Stomach (tissue), 8 donors: ENCODE measurements at regions not wholly inside any gene's neighbourhood (a gene's known extent, or its start where the extent isn't known, plus 50 kb on each side); places are given as distances from the start of the nearest gene placed in this dataset.

Experiments used
- DNase-seq, 2 donors: peaks; one replicate each; pipeline versions ENCODE4 v3.0.0 to v3.0.0-alpha.2; 2013 to 2019
- H3K27ac ChIP-seq, 5 donors: fragments of 200-600 bp in 4 of 5; sonication (generic) in 4 of 5; one replicate each; pipeline ENCODE4 v1.5.1; 2013 to 2019; ENCODE audit warnings: mild to moderate bottlenecking in 1 of 5, moderate library complexity in 1 of 5
- H3K27me3 ChIP-seq, 3 donors: fragments of 200-600 bp; sonication (generic); one replicate each; pipeline ENCODE4 v1.5.1; 2017 to 2019; ENCODE audit warnings: mixed run types in 1 of 3
- H3K36me3 ChIP-seq, 4 donors: fragments of 200-600 bp; sonication (generic); 1 replicate in 3 of 4; 2 replicates in 1 of 4; pipeline ENCODE4 v1.5.1; 2016 to 2019
- H3K4me1 ChIP-seq, 4 donors: fragments of 200-600 bp; sonication (generic); one replicate each; pipeline ENCODE4 v1.5.1; 2016 to 2019
- H3K4me3 ChIP-seq, 4 donors: fragments of 200-600 bp; sonication (generic) in 3 of 4; one replicate each; pipeline ENCODE4 v1.5.1; 2016 to 2019; ENCODE audit warnings: mild to moderate bottlenecking in 1 of 4
- H3K9me3 ChIP-seq, 4 donors: fragments of 200-600 bp; sonication (generic); one replicate each; pipeline ENCODE4 v1.5.1; 2016 to 2019
- EP300 ChIP-seq: sonication (generic); formaldehyde crosslinking; IDR thresholded peaks from one replicate; pipeline ENCODE4 v1.6.1; 2017; ENCODE audit warnings: antibody characterized with exemption
- POLR2A ChIP-seq, 4 donors: fragments of 450-650 bp; IDR thresholded peaks; one replicate each; pipeline ENCODE4 v1.6.1; 2016; ENCODE audit warnings: antibody characterized with exemption in 4 of 4, control low read depth in 2 of 4, mild to moderate bottlenecking in 1 of 4, moderate library complexity in 1 of 4
- POLR2AphosphoS5 ChIP-seq, 3 donors: sonication (generic); formaldehyde crosslinking; IDR thresholded peaks; one replicate each; pipeline ENCODE4 v1.6.1; 2016; ENCODE audit warnings: antibody characterized with exemption in 3 of 3
- WGBS, 5 donors: extraction: QIAGEN DNeasy Blood & Tissue Kit in 3 of 5; methylation state at CpG; one replicate each; pipeline versions ENCODE4 v1.1.5 to v1.1.7; 2013 to 2018; 5-methylcytosine and 5-hydroxymethylcytosine counted together
- intact Hi-C: fragments of 100-400 bp; cut with DNase I; formaldehyde crosslinking; loops from one replicate; pipeline ENCODE4 v1.15.1; 2023; ENCODE audit warnings: low total_unique reads
- TF ChIP-seq, protein P1 (sequence below), 7 experiments: fragments of 450-650 bp in 4 of 7; fragments of 200-600 bp in 3 of 7; sonication (generic) in 3 of 7; IDR thresholded peaks; one replicate each; pipeline ENCODE4 v1.5.1; 2016 to 2019; ENCODE audit warnings: antibody characterized with exemption in 7 of 7, control low read depth in 2 of 7, mild to moderate bottlenecking in 1 of 7
- donor health status: healthy with polysubstance abuse.
- donor health status: Bipolar disorder and iron deficiency.
- donor health status: healthy.

DNA sequence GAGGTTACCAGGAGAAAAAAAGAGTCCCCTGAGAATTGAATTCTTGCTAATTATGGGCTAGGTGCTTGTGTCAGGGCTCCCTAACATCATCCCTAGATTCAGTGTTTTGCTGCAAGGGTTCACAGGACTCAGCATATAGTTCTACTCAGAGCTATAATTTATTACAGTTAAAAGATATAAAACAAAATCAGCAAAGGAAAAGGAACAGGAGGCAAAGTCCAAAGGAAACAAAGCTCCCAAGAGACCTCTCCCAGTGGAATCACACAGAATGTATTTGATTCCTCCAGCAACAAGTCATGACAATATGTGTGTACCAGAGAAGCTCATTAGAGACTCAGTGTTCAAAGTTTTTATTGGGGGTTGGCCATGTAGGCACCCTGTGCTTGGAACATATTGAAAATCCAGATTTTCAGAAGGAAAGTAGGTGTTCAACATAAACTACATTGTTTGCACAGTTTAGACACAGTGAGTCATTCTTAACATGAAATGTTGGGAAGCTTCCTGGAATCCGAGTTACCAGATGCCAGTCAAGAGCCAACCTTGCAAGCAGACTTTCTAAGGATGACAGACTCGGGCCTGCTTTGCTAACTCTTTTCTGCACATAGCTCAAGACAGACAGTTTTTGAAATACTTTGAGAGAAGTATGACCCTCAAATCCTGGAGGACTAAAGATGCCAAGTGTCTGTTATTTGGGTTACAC is 311.3 kb upstream of the EMCN start:
- no peak for TF ChIP-seq EP300
- TF ChIP-seq, protein P1, sequence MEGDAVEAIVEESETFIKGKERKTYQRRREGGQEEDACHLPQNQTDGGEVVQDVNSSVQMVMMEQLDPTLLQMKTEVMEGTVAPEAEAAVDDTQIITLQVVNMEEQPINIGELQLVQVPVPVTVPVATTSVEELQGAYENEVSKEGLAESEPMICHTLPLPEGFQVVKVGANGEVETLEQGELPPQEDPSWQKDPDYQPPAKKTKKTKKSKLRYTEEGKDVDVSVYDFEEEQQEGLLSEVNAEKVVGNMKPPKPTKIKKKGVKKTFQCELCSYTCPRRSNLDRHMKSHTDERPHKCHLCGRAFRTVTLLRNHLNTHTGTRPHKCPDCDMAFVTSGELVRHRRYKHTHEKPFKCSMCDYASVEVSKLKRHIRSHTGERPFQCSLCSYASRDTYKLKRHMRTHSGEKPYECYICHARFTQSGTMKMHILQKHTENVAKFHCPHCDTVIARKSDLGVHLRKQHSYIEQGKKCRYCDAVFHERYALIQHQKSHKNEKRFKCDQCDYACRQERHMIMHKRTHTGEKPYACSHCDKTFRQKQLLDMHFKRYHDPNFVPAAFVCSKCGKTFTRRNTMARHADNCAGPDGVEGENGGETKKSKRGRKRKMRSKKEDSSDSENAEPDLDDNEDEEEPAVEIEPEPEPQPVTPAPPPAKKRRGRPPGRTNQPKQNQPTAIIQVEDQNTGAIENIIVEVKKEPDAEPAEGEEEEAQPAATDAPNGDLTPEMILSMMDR (IDR thresholded peaks at IDR 0.05) = no peak
- no peak for TF ChIP-seq POLR2AphosphoS5 (IDR thresholded peaks at IDR 0.05)
- no peak for TF ChIP-seq POLR2A (IDR thresholded peaks at IDR 0.05)
- no peaks in the 10 kb centered on the region for H3K4me1 ChIP-seq

DNA sequence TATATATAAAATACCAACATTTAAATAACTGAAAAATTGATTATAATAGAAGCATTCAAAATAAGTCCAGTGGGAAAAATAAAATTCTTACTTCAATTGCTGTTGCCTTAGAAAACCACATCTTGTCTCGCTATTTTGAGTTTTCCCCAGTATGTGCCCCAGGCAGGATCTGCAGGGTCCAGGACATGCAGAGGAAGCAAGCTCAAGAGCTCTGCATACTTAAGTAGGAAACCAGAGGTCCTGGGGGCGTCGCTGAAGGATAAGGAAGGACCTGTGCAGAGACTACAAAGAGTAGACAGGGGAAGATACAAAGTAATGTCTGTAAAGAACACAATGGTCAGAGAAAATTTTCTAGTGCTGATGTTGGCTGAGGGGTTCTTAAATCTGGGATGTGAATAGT is 310.5 kb upstream of the EMCN start:
- TF ChIP-seq POLR2A (IDR thresholded peaks at IDR 0.05) = no peak
- TF ChIP-seq EP300 = no peak
- no peak for TF ChIP-seq POLR2AphosphoS5 (IDR thresholded peaks at IDR 0.05)
- TF ChIP-seq, protein P1 (IDR thresholded peaks at IDR 0.05) = no peak
- Histone ChIP-seq H3K4me3 (no peak overlapping the region), H3K9me3 (no peaks in the 10 kb centered on the region), H3K4me1 (no peaks in the 10 kb centered on the region), H3K27me3 (no peaks in the 10 kb centered on the region), H3K36me3 (no peaks in the 10 kb centered on the region), H3K27ac (no peak overlapping the region)
- DNase-seq = no peak
- WGBS, 5 donors = 74 to 88% (median 86%) methylated on average over 3 of the region's 3 CpGs
- intact Hi-C loops = no loop called here

More for the DNA sequence above, 311.3 kb upstream of the EMCN start:
- H3K4me3 ChIP-seq = no peak overlapping the region
- H3K36me3 ChIP-seq = no peaks in the 10 kb centered on the region
- intact Hi-C loops = no loop called here
- H3K9me3 ChIP-seq = no peaks in the 10 kb centered on the region
- DNase-seq = no peak
- no peak overlapping the region for H3K27ac ChIP-seq
- 34 to 85% (median 73%) methylated on average over 2 of the region's 2 CpGs for WGBS, 5 donors
- no peaks in the 10 kb centered on the region for H3K27me3 ChIP-seq

DNA sequence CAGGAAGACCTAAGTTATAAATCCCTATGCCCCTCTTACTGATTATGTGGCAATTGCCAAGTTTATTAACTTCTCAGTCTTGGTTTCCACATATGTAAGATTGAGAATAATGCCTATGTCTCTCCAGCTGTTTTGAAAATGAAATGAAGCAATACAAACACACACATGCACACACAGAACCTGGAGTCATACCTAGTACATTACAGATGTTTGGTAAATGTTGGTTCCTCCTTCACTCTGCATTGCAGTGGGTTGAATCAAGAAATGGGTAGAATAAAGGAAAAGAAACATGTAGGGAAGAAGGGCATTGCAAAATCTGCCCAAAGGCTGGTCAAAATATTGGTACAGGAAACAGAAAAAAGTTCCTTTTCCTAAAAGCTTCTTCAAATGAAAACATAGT is 309.9 kb upstream of the EMCN start:
- Histone ChIP-seq H3K27me3 (no peaks in the 10 kb centered on the region), H3K4me3 (no peak overlapping the region), H3K4me1 (no peaks in the 10 kb centered on the region), H3K9me3 (no peaks in the 10 kb centered on the region), H3K27ac (no peak overlapping the region), H3K36me3 (no peaks in the 10 kb centered on the region)
- DNase-seq = no peak
- intact Hi-C loops = no loop called here
- TF ChIP-seq POLR2AphosphoS5 (IDR thresholded peaks at IDR 0.05) (no peak), EP300 (no peak), POLR2A (IDR thresholded peaks at IDR 0.05) (no peak)
- TF ChIP-seq, protein P1 (IDR thresholded peaks at IDR 0.05) = no peak

GRCh38 chr4:100826808-100827548 is 309.2 kb upstream of the EMCN start:
- Histone ChIP-seq H3K9me3 (no peaks in the 10 kb centered on the region), H3K27me3 (no peaks in the 10 kb centered on the region), H3K4me3 (no peak overlapping the region), H3K27ac (no peak overlapping the region), H3K4me1 (no peaks in the 10 kb centered on the region), H3K36me3 (no peaks in the 10 kb centered on the region)
- 73 to 91% (median 80%) methylated on average over 6 to 7 of the region's 7 CpGs for WGBS, 5 donors
- intact Hi-C loops = no loop called here
- TF ChIP-seq EP300 (no peak), POLR2A (IDR thresholded peaks at IDR 0.05) (no peak), POLR2AphosphoS5 (IDR thresholded peaks at IDR 0.05) (no peak)
- TF ChIP-seq, protein P1 (IDR thresholded peaks at IDR 0.05) = no peak
- DNase-seq = no peak
